ENCODE measurements at regions not wholly inside any gene's neighbourhood (a gene's known extent, or its start where the extent isn't known, plus 50 kb on each side); places are given as distances from the start of the nearest gene placed in this dataset.

DNA sequence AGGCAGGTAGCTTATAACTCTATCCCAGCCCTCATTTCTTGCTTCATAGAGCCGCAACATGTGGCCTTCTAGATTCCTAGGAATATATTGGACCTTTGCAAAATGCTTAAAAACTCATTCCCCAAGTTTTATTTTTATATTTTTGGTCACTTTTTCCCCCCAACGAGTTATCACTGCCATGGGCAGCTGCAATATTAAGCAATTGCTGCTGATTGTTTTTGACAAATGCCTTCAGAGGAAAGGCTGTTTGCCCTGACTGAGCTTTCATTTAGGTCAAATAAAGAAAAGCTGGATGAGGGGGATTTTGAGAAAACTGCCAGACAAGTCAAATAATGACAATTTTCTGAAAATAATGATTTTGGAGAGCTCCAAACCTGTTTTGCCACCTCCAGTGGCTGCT is 976.9 kb upstream of the MBL2 start:
- no peak for DNase-seq (ENCODE audit: low spot score)

DNA sequence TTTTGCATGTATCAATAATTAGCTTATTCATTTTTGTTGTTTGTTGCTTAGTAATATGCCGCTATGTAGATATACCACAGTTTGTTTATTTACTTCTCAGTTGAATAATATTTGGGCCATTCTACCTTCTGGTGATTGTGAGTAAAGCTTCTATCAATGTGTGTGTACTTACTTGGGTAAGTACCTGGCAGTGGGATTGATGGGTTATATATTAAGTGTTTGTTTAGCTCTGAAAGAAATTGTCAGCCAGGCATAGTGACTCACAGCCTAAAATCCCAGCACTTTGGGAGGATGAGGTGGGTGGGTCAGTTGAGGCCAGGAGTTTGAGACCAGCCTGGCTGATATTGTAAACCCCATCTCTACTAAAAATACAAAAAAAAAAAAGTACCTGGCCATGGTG is 975.7 kb upstream of the MBL2 start:
- DNase-seq (ENCODE audit: low spot score), result no peak

DNA sequence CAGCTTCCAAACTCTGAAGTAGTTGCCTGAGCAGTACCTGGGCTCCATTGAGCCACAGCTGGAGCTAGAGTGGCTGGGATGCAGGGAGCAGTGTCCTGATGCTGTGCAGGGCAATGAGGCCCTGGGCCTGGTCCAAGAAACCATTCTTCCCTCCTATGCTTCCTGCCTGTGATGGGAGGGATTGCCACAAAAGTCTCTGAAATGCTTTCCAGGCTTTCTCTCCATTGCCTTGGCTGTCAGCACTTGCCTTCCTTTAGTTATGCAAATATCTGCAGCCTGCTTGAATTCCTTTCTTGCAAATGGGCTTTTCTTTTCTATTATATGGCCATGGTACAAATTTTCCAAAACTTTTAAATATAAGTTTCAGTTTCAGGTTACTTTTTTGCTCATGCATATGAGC is 972.2 kb upstream of the MBL2 start:
- DNase-seq (ENCODE audit: low spot score), result no peak

GRCh38 chr10:53744176-53744575 is 971.6 kb upstream of the MBL2 start:
- DNase-seq (ENCODE audit: low spot score), result no peak

- no peak for DNase-seq (ENCODE audit: low spot score)
These were observed 964.5 kb upstream of the MBL2 start for GRCh38 chr10:53737132-53737531.

DNA sequence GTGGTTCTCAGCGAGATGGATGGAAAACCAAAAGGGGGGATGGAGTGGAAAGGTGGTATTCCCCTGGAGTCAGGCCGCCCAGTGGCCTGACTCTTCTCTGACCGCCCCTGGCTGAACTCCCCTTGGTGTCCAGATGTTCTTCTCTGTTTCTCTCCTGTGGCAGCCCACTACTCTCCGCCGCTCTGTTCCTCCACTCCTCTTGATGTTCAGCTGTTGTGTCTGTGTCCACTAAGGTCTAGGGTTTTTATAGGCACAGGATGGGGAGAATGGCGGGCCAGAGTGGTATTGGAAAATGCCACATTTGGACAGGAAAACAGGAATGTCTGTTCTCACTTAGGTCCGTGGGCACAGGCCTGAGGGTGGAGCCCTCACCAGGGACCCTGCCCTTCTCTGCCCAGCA is 954.3 kb upstream of the MBL2 start:
- DNase-seq (ENCODE audit: low spot score), result no peak

- no peak for DNase-seq (ENCODE audit: low spot score)
These were observed 952.0 kb upstream of the MBL2 start for GRCh38 chr10:53724581-53724980.

GRCh38 chr10:53719658-53720057 is 947.1 kb upstream of the MBL2 start:
- DNase-seq (ENCODE audit: low spot score), result no peak

DNA sequence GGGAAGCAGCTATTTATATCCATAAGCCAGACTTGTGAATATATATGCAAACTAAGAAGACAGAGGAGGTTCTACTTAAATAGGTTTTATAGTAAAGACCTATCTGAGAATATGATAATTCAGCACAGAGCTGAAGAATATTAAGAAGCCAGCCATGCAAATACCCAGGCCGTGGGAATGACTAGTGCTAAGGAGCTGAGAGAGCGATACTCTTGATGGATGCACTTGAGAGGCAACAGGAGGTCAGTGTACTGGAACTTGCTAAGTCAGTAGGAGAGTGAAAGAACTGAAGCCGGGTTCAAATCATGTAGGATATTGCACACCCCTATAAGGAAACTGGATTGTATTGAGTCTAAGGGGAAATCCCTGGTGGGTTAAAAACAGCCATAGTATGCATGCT is 943.6 kb upstream of the MBL2 start:
- DNase-seq (ENCODE audit: low spot score), result no peak

GRCh38 chr10:53713431-53713830 is 940.8 kb upstream of the MBL2 start:
- DNase-seq (ENCODE audit: low spot score), result no peak

DNA sequence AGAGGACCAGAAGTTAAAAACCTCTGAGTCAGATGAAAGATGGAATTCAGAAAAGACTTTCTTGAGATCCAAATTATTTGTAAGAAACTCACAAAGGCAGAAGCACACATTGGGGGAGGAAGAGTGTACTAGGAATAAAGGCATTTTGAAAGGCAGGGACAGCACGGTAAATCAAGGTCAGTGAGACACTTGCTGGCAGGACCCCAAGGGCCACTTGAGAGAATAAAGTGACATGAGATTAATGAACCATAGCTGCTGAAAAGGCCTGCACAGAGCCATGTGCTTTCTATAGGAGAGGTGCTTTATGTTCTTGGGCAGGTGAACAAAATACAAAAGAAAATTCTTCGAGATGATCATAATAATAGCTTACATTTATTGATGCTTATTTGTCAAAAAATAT is 929.9 kb upstream of the MBL2 start:
- DNase-seq (ENCODE audit: low spot score), result no peak

- DNase-seq (ENCODE audit: low spot score), result no peak
These were observed 928.6 kb upstream of the MBL2 start for GRCh38 chr10:53701213-53701612.

GRCh38 chr10:53700278-53700677 is 927.7 kb upstream of the MBL2 start:
- DNase-seq (ENCODE audit: low spot score), result no peak

DNA sequence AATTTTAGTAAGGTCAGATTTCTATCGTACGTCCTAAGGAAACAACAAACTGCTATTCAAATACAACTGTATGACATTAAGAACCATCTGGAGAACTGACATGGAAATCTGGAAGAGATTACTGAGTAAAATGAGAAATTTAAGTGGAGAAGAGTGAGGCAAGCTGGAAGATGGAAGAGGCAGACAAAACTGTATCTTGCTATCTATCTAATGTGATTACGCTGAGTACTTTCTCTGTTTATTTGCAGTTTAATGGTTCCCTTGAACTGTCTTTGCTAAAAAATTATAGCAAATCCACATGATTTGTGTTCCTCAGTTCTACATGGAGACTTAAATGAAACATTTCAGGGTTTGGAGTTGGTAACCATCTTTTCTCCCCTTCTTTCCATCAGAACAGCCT is 927.1 kb upstream of the MBL2 start:
- DNase-seq (ENCODE audit: low spot score), result no peak

DNA sequence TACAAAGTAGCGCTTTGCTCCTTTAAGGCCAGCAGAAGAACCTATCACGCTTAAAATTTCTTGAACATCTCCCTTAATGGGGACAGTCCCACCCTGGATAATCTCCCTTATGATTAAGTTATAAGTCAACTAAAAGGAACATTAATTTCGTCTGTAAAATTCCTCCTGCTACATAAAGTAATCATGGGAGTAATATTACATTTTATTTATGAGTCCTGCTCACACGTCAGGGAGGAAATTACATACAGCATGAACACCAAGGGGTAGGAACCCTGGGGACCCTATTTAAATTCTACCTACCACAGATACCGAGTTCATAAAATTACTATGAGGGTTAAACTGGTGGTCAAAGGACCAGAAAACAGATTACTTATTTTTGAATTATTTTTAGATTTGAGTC is 926.6 kb upstream of the MBL2 start:
- DNase-seq (ENCODE audit: low spot score), result no peak

DNA sequence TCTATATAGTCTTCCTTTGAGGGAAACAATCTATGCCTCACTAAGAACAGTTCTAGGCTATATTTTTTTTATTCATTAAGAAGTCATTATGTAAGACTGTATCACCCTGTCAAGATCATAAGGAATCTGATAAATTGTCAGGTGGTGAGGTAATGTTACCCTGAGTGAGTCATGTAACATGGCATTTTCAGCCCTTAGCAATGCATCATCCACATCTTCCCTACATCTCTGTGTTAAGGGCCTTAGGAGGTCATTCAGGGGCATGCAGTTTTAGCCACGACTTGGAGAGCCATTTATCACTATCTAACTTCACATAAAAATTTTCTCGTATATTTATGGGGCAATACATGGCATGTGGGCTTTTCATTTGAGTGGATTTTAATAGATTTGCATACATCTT is 924.5 kb upstream of the MBL2 start:
- no peak for DNase-seq (ENCODE audit: low spot score)

DNA sequence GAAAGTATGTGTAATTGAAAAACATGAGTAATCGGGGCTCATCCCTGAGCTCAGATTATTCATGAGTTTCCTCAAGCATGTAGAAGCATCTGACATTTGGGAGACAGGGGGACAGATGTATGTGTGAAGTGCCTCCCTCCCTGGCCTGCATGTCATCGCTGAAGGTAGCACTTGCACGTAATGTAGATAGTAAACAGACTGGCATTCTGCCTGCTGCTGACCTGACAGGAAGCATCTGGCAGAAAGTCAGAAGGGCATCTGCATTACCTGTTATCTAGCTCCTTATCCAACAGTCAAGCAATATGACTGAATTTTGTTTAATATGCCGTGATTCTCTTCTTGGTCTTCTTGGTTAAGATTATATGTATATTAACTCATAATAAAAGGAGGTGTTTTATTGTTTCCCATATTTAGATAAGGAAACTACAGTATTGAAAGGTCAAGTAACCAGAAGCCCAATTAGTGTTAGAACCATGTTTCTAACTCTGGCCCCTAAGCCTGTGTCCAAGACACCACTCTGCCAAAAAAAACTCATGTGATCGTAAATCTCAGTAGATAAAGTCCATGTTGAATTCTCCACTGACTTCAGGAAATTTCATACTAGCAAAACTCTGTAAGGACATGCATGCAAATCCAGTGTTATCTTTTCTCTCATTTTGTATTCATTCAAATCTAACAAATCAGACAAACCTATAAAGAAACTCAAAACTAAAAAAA is 918.1 kb upstream of the MBL2 start:
- no peak for DNase-seq (ENCODE audit: low spot score)

GRCh38 chr10:53687800-53688199 is 915.2 kb upstream of the MBL2 start:
- DNase-seq (ENCODE audit: low spot score), result no peak

GRCh38 chr10:53682885-53683284 is 910.3 kb upstream of the MBL2 start:
- DNase-seq (ENCODE audit: low spot score), result no peak

DNA sequence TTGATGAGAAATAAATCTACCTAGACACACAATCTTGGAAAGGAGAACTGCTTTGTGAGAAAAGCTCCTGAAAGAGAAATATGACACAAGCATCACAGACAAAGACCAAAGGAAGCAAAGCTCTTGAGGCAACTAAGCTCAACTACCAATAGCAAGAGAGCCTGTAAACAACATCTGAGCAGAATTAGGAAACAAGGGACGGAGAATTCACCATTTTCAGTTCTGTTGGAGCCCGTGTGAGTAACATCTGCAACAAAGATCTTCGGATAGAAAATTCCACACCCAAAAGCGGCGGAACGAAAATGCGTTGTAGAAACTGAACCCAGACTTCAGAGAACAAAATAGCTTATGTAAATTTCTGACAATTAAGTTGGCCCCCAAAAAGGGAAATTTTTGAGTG is 909.9 kb upstream of the MBL2 start:
- DNase-seq (ENCODE audit: low spot score), result no peak

GRCh38 chr10:53679666-53680065 is 907.1 kb upstream of the MBL2 start:
- DNase-seq (ENCODE audit: low spot score), result no peak

- DNase-seq (ENCODE audit: low spot score), result no peak
These were observed 902.6 kb upstream of the MBL2 start for GRCh38 chr10:53675177-53675576.

DNA sequence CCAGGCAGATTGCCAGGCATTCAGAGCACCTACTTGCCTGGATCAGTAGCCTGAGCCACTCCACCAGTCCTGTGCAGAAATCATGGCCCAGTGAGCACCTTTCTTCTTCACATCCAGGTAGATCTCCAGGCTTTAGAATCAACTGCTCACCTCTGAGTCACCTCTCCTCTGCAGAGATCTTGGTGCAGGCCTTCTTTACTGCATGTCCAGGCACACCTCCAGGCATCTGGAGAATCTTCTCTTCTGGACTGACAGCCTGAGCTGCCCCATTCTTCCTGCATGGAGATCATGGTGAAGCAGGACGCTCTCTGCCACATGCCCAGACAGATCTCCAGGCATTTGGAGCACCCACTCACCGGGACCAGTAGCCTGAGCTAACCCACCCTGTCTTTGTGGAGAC is 894.5 kb upstream of the MBL2 start:
- DNase-seq (ENCODE audit: low spot score), result no peak

- no peak for DNase-seq (ENCODE audit: low spot score)
These were observed 891.9 kb upstream of the MBL2 start for GRCh38 chr10:53664282-53665019.

All from D341Med (cell line).